Heart left ventricle (tissue), 13 donors: ENCODE measurements at regions not wholly inside any gene's neighbourhood (a gene's known extent, or its start where the extent isn't known, plus 50 kb on each side); places are given as distances from the start of the nearest gene placed in this dataset.

Experiments used
- CTCF ChIP-seq, 12 donors: fragments of 200-600 bp; sonication (generic) in 4 of 12; IDR thresholded peaks; one replicate each; pipeline versions ENCODE4 v1.5.0 to v1.8.0; 2018 to 2022; ENCODE audit warnings: antibody characterized with exemption in 12 of 12, mild to moderate bottlenecking in 5 of 12
- POLR2A ChIP-seq, 2 donors: fragments of 450-650 bp; IDR thresholded peaks; one replicate each; pipeline ENCODE4 v1.6.1; 2017; ENCODE audit warnings: antibody characterized with exemption in 2 of 2, mild to moderate bottlenecking in 2 of 2, moderate library complexity in 2 of 2
- donor health status: ischemic (EF 13 %, LVEDD 7.1; RV severe dilation, severe dysfunction).
- donor health status: DM: no; HTN: yes; CAD: no.
- donor health status: DM: no; HTN: no; CAD: no.
- donor health status: ischemic (EF 25% LVEDD 6.9; RV normal size, moderate dysfunction).
- donor health status: ischemic (EF 25% LVEDD 5.7; RV mildly dilated, moderate dysfunction).
- donor health status: ischemic (EF 35%, LVEDD 5.7; RV mildly dilated, moderate dysfunction).
- donor health status: nonischemic (EF 11% LVEDD 7.7; RV severe dilation, severe dysfunction).
- donor health status: DM: yes; HTN: yes; CAD: no.
- donor health status: PGD.
- donor health status: ischemic (EF 29% LVEDD 5.4; RV normal size, mild dysfunction).
- donor health status: nonischemic (EF 23%, LVEDD 6.1; RV moderate dilation, normal function).

GRCh38 chr13:95462801-95463200 is 89.7 kb upstream of the CLDN10 start:
- TF ChIP-seq CTCF (IDR thresholded peaks at IDR 0.05), result no peak
- TF ChIP-seq POLR2A (IDR thresholded peaks at IDR 0.05), result no peak
